ENCODE measurements at regions not wholly inside any gene's neighbourhood (a gene's known extent, or its start where the extent isn't known, plus 50 kb on each side); places are given as distances from the start of the nearest gene placed in this dataset.

DNA sequence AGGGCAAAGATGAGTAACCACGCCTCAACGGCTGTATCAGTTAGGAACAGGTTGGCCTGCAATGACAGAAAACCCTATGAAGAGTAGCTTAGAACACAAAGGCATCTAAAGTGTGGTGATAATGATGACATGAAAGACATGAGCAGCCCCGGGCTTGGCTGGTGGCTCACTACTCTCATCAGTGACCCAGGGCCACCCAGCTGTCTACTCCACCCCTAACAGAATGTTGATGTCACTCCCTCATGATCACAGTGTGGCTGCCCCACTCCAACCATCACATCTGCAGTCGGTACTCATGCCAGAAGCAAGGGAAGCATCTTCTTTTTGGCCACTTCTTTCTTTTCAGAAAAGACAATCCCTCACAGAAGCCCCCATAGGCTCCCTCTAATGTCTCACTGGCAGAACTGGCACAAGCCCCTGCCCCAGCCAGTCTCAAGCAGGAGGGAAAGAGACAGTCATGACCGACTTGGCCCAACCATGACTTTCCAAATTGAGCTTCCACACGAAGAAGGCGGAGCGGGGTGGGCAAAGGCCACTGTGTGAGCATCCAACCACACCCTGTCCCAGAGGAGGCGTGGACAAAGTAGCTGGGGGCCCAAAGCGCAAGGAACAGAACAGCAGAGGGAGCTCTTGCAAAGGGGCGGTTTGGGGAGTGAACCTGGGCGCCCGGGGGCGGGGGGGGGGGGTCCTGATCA lies 72.0 kb upstream of the IQSEC1 start:
- no peak overlapping the region for H3K27ac ChIP-seq (ENCODE audit: insufficient read depth, low read length, poor library complexity, severe bottlenecking)
- DNase-seq: no peak
- H3K4me3 ChIP-seq (ENCODE audit: insufficient read depth, low read depth, low read length, poor library complexity, severe bottlenecking): no peak overlapping the region
- H3K9me3 ChIP-seq (ENCODE audit: control insufficient read depth, low read length): no peaks in the 10 kb centered on the region
- no peaks in the 10 kb centered on the region for H3K36me3 ChIP-seq (ENCODE audit: control insufficient read depth, insufficient read depth, low read length)
- H3K27me3 ChIP-seq (replicated peaks; ENCODE audit: control insufficient read depth, insufficient read depth, low read length, poor library complexity, severe bottlenecking): no peaks in the 10 kb centered on the region
- no peaks in the 10 kb centered on the region for H3K4me1 ChIP-seq (ENCODE audit: control insufficient read depth, insufficient read depth, low read length, poor library complexity, severe bottlenecking)

- no peaks in the 10 kb centered on the region for H3K4me1 ChIP-seq (ENCODE audit: control insufficient read depth, insufficient read depth, low read length, poor library complexity, severe bottlenecking)
- H3K9me3 ChIP-seq (ENCODE audit: control insufficient read depth, low read length): no peaks in the 10 kb centered on the region
- no peak overlapping the region for H3K27ac ChIP-seq (ENCODE audit: insufficient read depth, low read length, poor library complexity, severe bottlenecking)
- no peak overlapping the region for H3K4me3 ChIP-seq (ENCODE audit: insufficient read depth, low read depth, low read length, poor library complexity, severe bottlenecking)
- no peak for DNase-seq
- H3K36me3 ChIP-seq (ENCODE audit: control insufficient read depth, insufficient read depth, low read length): no peaks in the 10 kb centered on the region
- H3K27me3 ChIP-seq (replicated peaks; ENCODE audit: control insufficient read depth, insufficient read depth, low read length, poor library complexity, severe bottlenecking): no peaks in the 10 kb centered on the region
Measured at GRCh38 chr3:13144163-13145023, 71.2 kb upstream of the IQSEC1 start.

DNA sequence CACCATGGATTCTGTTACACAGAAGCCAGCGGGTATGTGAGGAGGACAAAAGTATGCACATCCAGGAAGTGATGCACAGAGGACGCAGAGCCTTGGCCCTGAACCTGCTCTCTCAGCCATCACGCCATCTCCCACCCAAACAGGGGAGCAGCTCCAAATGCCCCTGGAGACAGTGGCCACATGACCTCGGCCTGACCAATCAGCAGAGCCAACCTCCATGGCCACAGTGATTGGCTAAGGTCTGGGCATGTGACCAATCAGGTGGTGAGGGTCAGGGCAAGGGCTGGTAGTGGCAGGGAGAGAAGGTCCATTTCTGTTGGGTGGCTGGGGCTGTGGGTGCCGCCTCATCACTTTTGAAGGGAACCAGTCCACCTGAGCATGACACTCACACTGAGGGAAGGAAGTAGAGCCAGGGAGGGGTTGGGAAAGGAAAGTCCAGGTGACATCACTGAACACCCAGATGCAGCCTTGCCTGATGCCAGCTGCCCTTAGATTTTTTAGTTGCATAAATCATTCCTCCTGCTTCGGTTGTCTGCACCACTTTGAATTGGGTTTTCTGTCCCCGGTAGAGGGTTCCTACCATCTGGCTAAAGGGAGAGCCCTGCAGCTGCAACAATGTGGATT lies 70.3 kb upstream of the IQSEC1 start:
- no peak overlapping the region for H3K4me3 ChIP-seq (ENCODE audit: insufficient read depth, low read depth, low read length, poor library complexity, severe bottlenecking)
- no peaks in the 10 kb centered on the region for H3K27me3 ChIP-seq (replicated peaks; ENCODE audit: control insufficient read depth, insufficient read depth, low read length, poor library complexity, severe bottlenecking)
- no peak overlapping the region for H3K27ac ChIP-seq (ENCODE audit: insufficient read depth, low read length, poor library complexity, severe bottlenecking)
- no peak for DNase-seq
- no peaks in the 10 kb centered on the region for H3K9me3 ChIP-seq (ENCODE audit: control insufficient read depth, low read length)
- H3K36me3 ChIP-seq (ENCODE audit: control insufficient read depth, insufficient read depth, low read length): no peaks in the 10 kb centered on the region
- no peaks in the 10 kb centered on the region for H3K4me1 ChIP-seq (ENCODE audit: control insufficient read depth, insufficient read depth, low read length, poor library complexity, severe bottlenecking)

DNA sequence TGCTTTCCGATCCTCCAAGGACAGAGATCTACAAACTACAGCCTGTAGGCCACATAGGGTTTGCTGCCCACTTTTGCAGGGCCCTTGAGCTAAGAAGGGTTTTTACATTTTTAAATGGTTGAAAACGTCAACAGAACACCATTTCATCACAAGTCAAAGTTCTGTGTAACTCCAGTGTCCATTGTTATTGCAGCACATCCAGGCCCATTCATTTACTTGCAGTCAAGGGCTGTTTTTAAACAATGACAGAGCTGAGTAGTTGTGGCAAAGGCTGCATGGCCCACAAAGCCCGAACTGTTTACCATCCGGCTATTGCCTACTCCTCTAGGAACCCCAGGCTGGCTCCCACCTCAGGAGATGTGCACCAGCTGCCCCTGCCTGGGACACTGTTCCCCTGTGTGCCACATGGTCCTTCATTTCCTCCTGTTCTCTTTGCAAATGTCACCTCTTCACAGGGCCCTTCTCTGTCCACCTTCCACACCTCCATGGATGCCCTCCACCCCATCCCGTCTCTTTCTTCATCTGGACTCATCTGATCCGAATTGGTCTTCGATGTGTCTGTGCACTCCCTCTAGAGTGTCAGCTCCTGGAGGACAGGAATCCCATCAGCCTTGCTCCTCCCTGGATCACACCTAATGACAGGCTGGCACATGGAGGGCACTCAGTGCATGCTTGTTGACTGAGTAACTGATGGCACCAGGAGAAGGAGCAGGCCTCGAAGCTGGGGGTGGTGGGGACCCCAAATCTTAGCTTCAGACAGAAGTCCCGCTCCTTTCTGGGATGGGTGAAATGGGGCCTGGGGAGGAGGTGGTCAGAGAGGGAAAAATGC lies 69.5 kb upstream of the IQSEC1 start:
- Histone ChIP-seq H3K4me1 (ENCODE audit: control insufficient read depth, insufficient read depth, low read length, poor library complexity, severe bottlenecking) (no peaks in the 10 kb centered on the region), H3K36me3 (ENCODE audit: control insufficient read depth, insufficient read depth, low read length) (no peaks in the 10 kb centered on the region), H3K27me3 (replicated peaks; ENCODE audit: control insufficient read depth, insufficient read depth, low read length, poor library complexity, severe bottlenecking) (no peaks in the 10 kb centered on the region), H3K9me3 (ENCODE audit: control insufficient read depth, low read length) (no peaks in the 10 kb centered on the region), H3K4me3 (ENCODE audit: insufficient read depth, low read depth, low read length, poor library complexity, severe bottlenecking) (no peak overlapping the region), H3K27ac (ENCODE audit: insufficient read depth, low read length, poor library complexity, severe bottlenecking) (no peak overlapping the region)
- DNase-seq: no peak

DNA sequence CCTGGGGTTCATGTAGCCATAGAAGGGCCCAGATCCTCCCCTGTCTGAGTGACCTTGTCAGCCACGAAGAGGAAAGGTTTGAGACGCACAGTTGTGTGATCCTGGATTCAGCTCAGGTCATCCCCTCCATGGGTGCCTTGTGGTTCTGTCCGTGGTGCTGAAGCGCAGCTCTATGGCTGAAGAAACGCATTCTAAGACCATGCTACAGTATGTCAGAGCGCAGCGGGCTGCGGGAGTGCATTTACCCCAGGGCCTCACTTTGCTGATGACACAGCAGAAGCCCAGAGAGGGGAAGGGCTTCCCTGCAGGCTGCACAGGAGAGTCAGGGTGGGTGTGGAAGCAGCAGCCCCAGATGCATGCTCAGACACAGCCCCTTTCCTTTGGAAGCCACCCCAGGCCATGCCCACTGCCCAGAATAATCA lies 68.8 kb upstream of the IQSEC1 start:
- no peak for DNase-seq
- no peaks in the 10 kb centered on the region for H3K4me1 ChIP-seq (ENCODE audit: control insufficient read depth, insufficient read depth, low read length, poor library complexity, severe bottlenecking)

DNA sequence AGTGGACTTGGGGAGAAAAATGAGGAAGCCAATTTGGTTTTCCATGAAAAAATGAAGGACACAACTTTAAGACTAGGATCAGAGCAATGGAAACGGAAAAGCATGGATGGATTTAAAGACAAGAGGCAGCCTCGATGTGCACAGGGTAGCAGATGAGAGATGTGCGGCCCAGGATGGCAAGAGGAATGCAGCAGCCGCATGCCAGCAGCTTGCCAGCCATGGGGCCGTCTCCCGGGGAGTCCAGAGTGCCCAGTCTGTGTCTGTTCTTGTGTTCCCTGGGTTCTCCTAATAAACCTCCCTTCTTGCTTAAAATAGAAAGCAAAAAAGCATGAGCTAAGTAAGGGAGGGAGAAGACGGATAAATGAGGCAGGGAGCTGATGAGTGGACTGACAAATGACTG lies 68.0 kb upstream of the IQSEC1 start:
- no peaks in the 10 kb centered on the region for H3K36me3 ChIP-seq (ENCODE audit: control insufficient read depth, insufficient read depth, low read length)
- H3K9me3 ChIP-seq (ENCODE audit: control insufficient read depth, low read length): no peaks in the 10 kb centered on the region
- H3K4me3 ChIP-seq (ENCODE audit: insufficient read depth, low read depth, low read length, poor library complexity, severe bottlenecking): no peak overlapping the region
- no peaks in the 10 kb centered on the region for H3K27me3 ChIP-seq (replicated peaks; ENCODE audit: control insufficient read depth, insufficient read depth, low read length, poor library complexity, severe bottlenecking)
- no peak for DNase-seq
- no peaks in the 10 kb centered on the region for H3K4me1 ChIP-seq (ENCODE audit: control insufficient read depth, insufficient read depth, low read length, poor library complexity, severe bottlenecking)
- no peak overlapping the region for H3K27ac ChIP-seq (ENCODE audit: insufficient read depth, low read length, poor library complexity, severe bottlenecking)

More for the DNA sequence above, 68.8 kb upstream of the IQSEC1 start:
- H3K27ac ChIP-seq (ENCODE audit: insufficient read depth, low read length, poor library complexity, severe bottlenecking): no peak overlapping the region
- no peak overlapping the region for H3K4me3 ChIP-seq (ENCODE audit: insufficient read depth, low read depth, low read length, poor library complexity, severe bottlenecking)
- no peaks in the 10 kb centered on the region for H3K9me3 ChIP-seq (ENCODE audit: control insufficient read depth, low read length)
- H3K36me3 ChIP-seq (ENCODE audit: control insufficient read depth, insufficient read depth, low read length): no peaks in the 10 kb centered on the region
- H3K27me3 ChIP-seq (replicated peaks; ENCODE audit: control insufficient read depth, insufficient read depth, low read length, poor library complexity, severe bottlenecking): no peaks in the 10 kb centered on the region

DNA sequence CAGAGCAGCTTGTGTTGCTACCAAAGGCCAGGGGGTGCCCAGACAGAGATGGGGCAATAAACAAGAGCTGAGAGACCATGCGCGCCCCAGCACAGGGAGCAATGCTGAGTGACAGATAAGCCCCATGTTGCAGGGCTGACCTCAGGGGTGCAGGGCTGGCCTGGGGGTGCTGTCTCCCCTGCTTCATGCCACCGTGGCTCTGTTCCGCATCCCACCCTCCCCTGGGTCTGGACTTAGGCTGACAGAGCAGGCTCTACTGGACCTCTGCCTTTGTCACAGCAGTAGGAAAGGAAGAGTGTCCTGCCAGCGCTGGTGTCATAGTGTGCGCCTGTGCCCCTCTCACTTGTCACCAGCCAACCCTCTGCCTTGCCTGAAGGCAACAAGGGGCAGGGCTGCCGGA lies 67.4 kb upstream of the IQSEC1 start:
- no peaks in the 10 kb centered on the region for H3K27me3 ChIP-seq (replicated peaks; ENCODE audit: control insufficient read depth, insufficient read depth, low read length, poor library complexity, severe bottlenecking)
- H3K27ac ChIP-seq (ENCODE audit: insufficient read depth, low read length, poor library complexity, severe bottlenecking): no peak overlapping the region
- DNase-seq: no peak
- no peaks in the 10 kb centered on the region for H3K4me1 ChIP-seq (ENCODE audit: control insufficient read depth, insufficient read depth, low read length, poor library complexity, severe bottlenecking)
- H3K36me3 ChIP-seq (ENCODE audit: control insufficient read depth, insufficient read depth, low read length): no peaks in the 10 kb centered on the region
- H3K9me3 ChIP-seq (ENCODE audit: control insufficient read depth, low read length): no peaks in the 10 kb centered on the region
- no peak overlapping the region for H3K4me3 ChIP-seq (ENCODE audit: insufficient read depth, low read depth, low read length, poor library complexity, severe bottlenecking)

- no peaks in the 10 kb centered on the region for H3K36me3 ChIP-seq (ENCODE audit: control insufficient read depth, insufficient read depth, low read length)
- no peaks in the 10 kb centered on the region for H3K27me3 ChIP-seq (replicated peaks; ENCODE audit: control insufficient read depth, insufficient read depth, low read length, poor library complexity, severe bottlenecking)
- no peak for DNase-seq
- H3K9me3 ChIP-seq (ENCODE audit: control insufficient read depth, low read length): no peaks in the 10 kb centered on the region
- H3K4me3 ChIP-seq (ENCODE audit: insufficient read depth, low read depth, low read length, poor library complexity, severe bottlenecking): no peak overlapping the region
- H3K27ac ChIP-seq (ENCODE audit: insufficient read depth, low read length, poor library complexity, severe bottlenecking): no peak overlapping the region
- no peaks in the 10 kb centered on the region for H3K4me1 ChIP-seq (ENCODE audit: control insufficient read depth, insufficient read depth, low read length, poor library complexity, severe bottlenecking)
Measured at GRCh38 chr3:13139471-13140065, 66.3 kb upstream of the IQSEC1 start.

- H3K9me3 ChIP-seq (ENCODE audit: control insufficient read depth, low read length): no peaks in the 10 kb centered on the region
- no peaks in the 10 kb centered on the region for H3K4me1 ChIP-seq (ENCODE audit: control insufficient read depth, insufficient read depth, low read length, poor library complexity, severe bottlenecking)
- no peaks in the 10 kb centered on the region for H3K27me3 ChIP-seq (replicated peaks; ENCODE audit: control insufficient read depth, insufficient read depth, low read length, poor library complexity, severe bottlenecking)
- no peaks in the 10 kb centered on the region for H3K36me3 ChIP-seq (ENCODE audit: control insufficient read depth, insufficient read depth, low read length)
- no peak for DNase-seq
- H3K4me3 ChIP-seq (ENCODE audit: insufficient read depth, low read depth, low read length, poor library complexity, severe bottlenecking): no peak overlapping the region
- no peak overlapping the region for H3K27ac ChIP-seq (ENCODE audit: insufficient read depth, low read length, poor library complexity, severe bottlenecking)
Measured at GRCh38 chr3:13138833-13139145, 65.6 kb upstream of the IQSEC1 start.
